Neural cell (in vitro differentiated cells): ENCODE measurements at regions not wholly inside any gene's neighbourhood (a gene's known extent, or its start where the extent isn't known, plus 50 kb on each side); places are given as distances from the start of the nearest gene placed in this dataset.

Experiments used
- H2AFZ ChIP-seq: fragments of 200-600, 300-800 bp; sonication (generic), shearing (Covaris generic); 2 replicates; pipeline ENCODE4 v1.6.0; 2014; ENCODE audit warnings: low read depth, mild to moderate bottlenecking, antibody characterized with exemption, low read length, moderate library complexity
- H3F3A ChIP-seq: fragments of 200-600 bp; shearing (Covaris generic); 2 replicates; pipeline ENCODE4 v1.6.1; 2016; ENCODE audit warnings: mild to moderate bottlenecking, moderate library complexity, mixed read lengths, antibody characterized with exemption, low read length; ENCODE audit not compliant: insufficient read depth, poor library complexity, severe bottlenecking
- H3K27ac ChIP-seq: fragments of 200-600, 300-800 bp; sonication (generic), shearing (Covaris generic); 2 replicates; pipeline ENCODE4 v1.5.1; 2014; ENCODE audit warnings: mild to moderate bottlenecking, low read length, moderate library complexity
- H3K27me3 ChIP-seq: fragments of 300-800, 200-600 bp; sonication (generic), shearing (Covaris generic); 2 replicates; pipeline ENCODE4 v1.6.0; 2014; ENCODE audit warnings: mild to moderate bottlenecking, low read depth, low read length, moderate library complexity; ENCODE audit not compliant: insufficient read depth
- H3K36me3 ChIP-seq: fragments of 300-800, 200-600 bp; sonication (generic), shearing (Covaris generic); 2 replicates; pipeline ENCODE4 v1.5.1; 2014; ENCODE audit warnings: mild to moderate bottlenecking, antibody characterized with exemption, low read length, moderate library complexity; ENCODE audit not compliant: insufficient read depth
- H3K4me2 ChIP-seq: fragments of 300-800, 200-600 bp; sonication (generic), shearing (Covaris generic); 2 replicates; pipeline ENCODE4 v1.6.0; 2014; ENCODE audit warnings: mild to moderate bottlenecking, low read length
- H3K4me3 ChIP-seq: fragments of 300-800, 200-600 bp; sonication (generic), shearing (Covaris generic); 2 replicates; pipeline ENCODE4 v1.5.1; 2014; ENCODE audit warnings: mild to moderate bottlenecking, low read length, moderate library complexity
- H3K79me2 ChIP-seq: fragments of 200-600 bp; shearing (Covaris generic); replicated peaks from 2 replicates; pipeline ENCODE4 v1.6.0; 2014; ENCODE audit warnings: mild to moderate bottlenecking, low read length, moderate library complexity; ENCODE audit not compliant: insufficient read depth
- H3K9ac ChIP-seq: fragments of 300-800, 200-600 bp; sonication (generic), shearing (Covaris generic); 2 replicates; pipeline ENCODE4 v1.6.1; 2016; ENCODE audit warnings: mild to moderate bottlenecking, low read length, mixed read lengths
- H3K9me2 ChIP-seq: fragments of 200-600 bp; shearing (Covaris generic); 2 replicates; pipeline ENCODE4 v1.6.1; 2016; ENCODE audit warnings: mild to moderate bottlenecking, low read length, mixed read lengths; ENCODE audit not compliant: insufficient read depth
- H3K9me3 ChIP-seq: fragments of 200-600, 300-800 bp; sonication (generic), shearing (Covaris generic); 2 replicates; pipeline ENCODE4 v1.6.1; 2016; ENCODE audit warnings: mild to moderate bottlenecking, mixed run types, low read length, moderate library complexity, mixed read lengths
- H4K20me1 ChIP-seq: fragments of 200-600 bp; shearing (Covaris generic); 2 replicates; pipeline ENCODE4 v1.6.1; 2016; ENCODE audit warnings: mild to moderate bottlenecking, mixed run types; ENCODE audit not compliant: insufficient read depth
- EP300 ChIP-seq: fragments of 450-650 bp; conservative IDR thresholded peaks from 2 replicates; pipeline ENCODE4 v1.6.1; 2014; ENCODE audit warnings: antibody characterized with exemption, mild to moderate bottlenecking, moderate library complexity; ENCODE audit not compliant: poor library complexity, severe bottlenecking
- EZH2 ChIP-seq: fragments of 200-600, 300-800 bp; shearing (Covaris generic), sonication (generic); IDR thresholded peaks from 2 replicates; pipeline ENCODE4 v1.6.1; 2014; ENCODE audit warnings: antibody characterized with exemption, low read length, borderline replicate concordance, mild to moderate bottlenecking; ENCODE audit not compliant: insufficient read depth, poor library complexity, severe bottlenecking
- MXI1 ChIP-seq: fragments of 450-650 bp; conservative IDR thresholded peaks from 2 replicates; pipeline ENCODE4 v1.6.1; 2014; ENCODE audit warnings: antibody characterized with exemption, mild to moderate bottlenecking; ENCODE audit not compliant: poor library complexity, severe bottlenecking
- POLR2AphosphoS5 ChIP-seq: IDR thresholded peaks from 2 replicates; pipeline ENCODE4 v1.6.1; 2012
- RAD21 ChIP-seq: fragments of 450-650 bp; conservative IDR thresholded peaks from 2 replicates; pipeline ENCODE4 v1.6.1; 2014; ENCODE audit warnings: antibody characterized with exemption, mild to moderate bottlenecking, moderate library complexity
- SMC3 ChIP-seq: fragments of 450-650 bp; conservative IDR thresholded peaks from 2 replicates; pipeline ENCODE4 v1.6.1; 2014; ENCODE audit warnings: antibody characterized with exemption, mild to moderate bottlenecking, moderate library complexity; ENCODE audit not compliant: poor library complexity
- TAF1 ChIP-seq: IDR thresholded peaks from 2 replicates; pipeline ENCODE4 v1.6.1; 2012; ENCODE audit warnings: low read depth
- TF ChIP-seq, protein P1 (sequence below): IDR thresholded peaks from 2 replicates; pipeline ENCODE4 v1.6.1; 2012; ENCODE audit warnings: borderline replicate concordance
- TF ChIP-seq, protein P2 (sequence below): fragments of 450-650 bp; IDR thresholded peaks from 2 replicates; pipeline ENCODE4 v1.5.1; 2014; ENCODE audit warnings: antibody characterized with exemption, mild to moderate bottlenecking, moderate library complexity; ENCODE audit not compliant: poor library complexity, severe bottlenecking

DNA sequence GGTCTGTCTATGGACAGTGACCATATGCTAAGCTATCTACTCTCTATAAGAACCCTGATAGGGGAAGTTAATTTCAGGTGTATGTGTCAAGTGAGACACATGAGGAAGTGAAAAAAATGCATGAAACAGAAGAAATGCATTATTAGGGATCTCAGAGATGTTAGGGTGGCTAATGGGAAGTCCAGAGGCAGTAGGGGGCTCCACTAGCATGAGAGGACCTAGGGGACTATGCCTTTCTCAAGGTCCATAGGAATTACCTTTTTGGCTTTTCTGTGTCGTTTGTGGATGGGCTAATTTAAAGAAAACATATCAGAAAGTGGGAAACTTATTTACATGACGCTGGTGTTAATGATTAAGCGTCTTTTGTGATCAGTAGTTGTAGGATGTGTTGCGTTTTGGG is 1653.2 kb downstream of the DPP10 start:
- Histone ChIP-seq H3K9me2 (no peaks in the 10 kb centered on the region), H2AFZ (no peak overlapping the region), H3K79me2 (no peaks in the 10 kb centered on the region), H3F3A (no peaks in the 10 kb centered on the region), H3K36me3 (no peaks in the 10 kb centered on the region), H4K20me1 (no peaks in the 10 kb centered on the region), H3K27me3 (no peaks in the 10 kb centered on the region), H3K27ac (no peak overlapping the region), H3K9ac (no peak overlapping the region), H3K4me2 (no peak overlapping the region), H3K9me3 (no peaks in the 10 kb centered on the region), H3K4me3 (no peak overlapping the region)
- TF ChIP-seq MXI1, result no peak
- TF ChIP-seq SMC3, result no peak
- TF ChIP-seq POLR2AphosphoS5, result no peak
- no peak for TF ChIP-seq TAF1
- no peak for TF ChIP-seq EP300
- TF ChIP-seq, protein P1, sequence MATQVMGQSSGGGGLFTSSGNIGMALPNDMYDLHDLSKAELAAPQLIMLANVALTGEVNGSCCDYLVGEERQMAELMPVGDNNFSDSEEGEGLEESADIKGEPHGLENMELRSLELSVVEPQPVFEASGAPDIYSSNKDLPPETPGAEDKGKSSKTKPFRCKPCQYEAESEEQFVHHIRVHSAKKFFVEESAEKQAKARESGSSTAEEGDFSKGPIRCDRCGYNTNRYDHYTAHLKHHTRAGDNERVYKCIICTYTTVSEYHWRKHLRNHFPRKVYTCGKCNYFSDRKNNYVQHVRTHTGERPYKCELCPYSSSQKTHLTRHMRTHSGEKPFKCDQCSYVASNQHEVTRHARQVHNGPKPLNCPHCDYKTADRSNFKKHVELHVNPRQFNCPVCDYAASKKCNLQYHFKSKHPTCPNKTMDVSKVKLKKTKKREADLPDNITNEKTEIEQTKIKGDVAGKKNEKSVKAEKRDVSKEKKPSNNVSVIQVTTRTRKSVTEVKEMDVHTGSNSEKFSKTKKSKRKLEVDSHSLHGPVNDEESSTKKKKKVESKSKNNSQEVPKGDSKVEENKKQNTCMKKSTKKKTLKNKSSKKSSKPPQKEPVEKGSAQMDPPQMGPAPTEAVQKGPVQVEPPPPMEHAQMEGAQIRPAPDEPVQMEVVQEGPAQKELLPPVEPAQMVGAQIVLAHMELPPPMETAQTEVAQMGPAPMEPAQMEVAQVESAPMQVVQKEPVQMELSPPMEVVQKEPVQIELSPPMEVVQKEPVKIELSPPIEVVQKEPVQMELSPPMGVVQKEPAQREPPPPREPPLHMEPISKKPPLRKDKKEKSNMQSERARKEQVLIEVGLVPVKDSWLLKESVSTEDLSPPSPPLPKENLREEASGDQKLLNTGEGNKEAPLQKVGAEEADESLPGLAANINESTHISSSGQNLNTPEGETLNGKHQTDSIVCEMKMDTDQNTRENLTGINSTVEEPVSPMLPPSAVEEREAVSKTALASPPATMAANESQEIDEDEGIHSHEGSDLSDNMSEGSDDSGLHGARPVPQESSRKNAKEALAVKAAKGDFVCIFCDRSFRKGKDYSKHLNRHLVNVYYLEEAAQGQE, result no peak
- TF ChIP-seq, protein P2, sequence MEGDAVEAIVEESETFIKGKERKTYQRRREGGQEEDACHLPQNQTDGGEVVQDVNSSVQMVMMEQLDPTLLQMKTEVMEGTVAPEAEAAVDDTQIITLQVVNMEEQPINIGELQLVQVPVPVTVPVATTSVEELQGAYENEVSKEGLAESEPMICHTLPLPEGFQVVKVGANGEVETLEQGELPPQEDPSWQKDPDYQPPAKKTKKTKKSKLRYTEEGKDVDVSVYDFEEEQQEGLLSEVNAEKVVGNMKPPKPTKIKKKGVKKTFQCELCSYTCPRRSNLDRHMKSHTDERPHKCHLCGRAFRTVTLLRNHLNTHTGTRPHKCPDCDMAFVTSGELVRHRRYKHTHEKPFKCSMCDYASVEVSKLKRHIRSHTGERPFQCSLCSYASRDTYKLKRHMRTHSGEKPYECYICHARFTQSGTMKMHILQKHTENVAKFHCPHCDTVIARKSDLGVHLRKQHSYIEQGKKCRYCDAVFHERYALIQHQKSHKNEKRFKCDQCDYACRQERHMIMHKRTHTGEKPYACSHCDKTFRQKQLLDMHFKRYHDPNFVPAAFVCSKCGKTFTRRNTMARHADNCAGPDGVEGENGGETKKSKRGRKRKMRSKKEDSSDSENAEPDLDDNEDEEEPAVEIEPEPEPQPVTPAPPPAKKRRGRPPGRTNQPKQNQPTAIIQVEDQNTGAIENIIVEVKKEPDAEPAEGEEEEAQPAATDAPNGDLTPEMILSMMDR, result no peak
- TF ChIP-seq EZH2, result no peak
- no peak for TF ChIP-seq RAD21

DNA sequence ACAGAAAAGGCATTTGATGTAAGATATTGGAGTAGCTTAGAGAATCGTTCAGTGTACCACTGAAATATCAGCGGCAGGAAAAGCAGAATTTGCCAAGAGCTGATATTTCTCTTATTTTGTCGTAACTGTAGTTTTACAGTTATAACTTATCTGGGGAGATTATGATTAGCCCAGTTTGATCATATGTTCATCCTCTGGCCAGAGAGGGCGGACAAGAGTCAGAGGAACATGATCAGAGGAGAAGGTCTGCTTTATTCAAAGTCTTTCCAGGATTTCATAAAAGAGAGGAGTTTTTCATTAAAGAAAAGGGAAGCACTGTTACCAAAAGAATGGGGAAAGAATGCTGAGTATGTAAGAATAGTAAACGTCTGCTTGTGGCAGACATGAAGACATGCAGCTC is 1655.6 kb downstream of the DPP10 start:
- no peaks in the 10 kb centered on the region for H3K9me2 ChIP-seq
- no peak overlapping the region for H3K4me2 ChIP-seq
- no peak overlapping the region for H3K4me3 ChIP-seq
- H4K20me1 ChIP-seq, result no peaks in the 10 kb centered on the region
- no peaks in the 10 kb centered on the region for H3K9me3 ChIP-seq
- H3K36me3 ChIP-seq, result no peaks in the 10 kb centered on the region
- no peaks in the 10 kb centered on the region for H3K27me3 ChIP-seq
- no peak overlapping the region for H3K9ac ChIP-seq
- no peaks in the 10 kb centered on the region for H3F3A ChIP-seq
- no peak overlapping the region for H2AFZ ChIP-seq
- H3K79me2 ChIP-seq, result no peaks in the 10 kb centered on the region
- no peak overlapping the region for H3K27ac ChIP-seq
- TF ChIP-seq POLR2AphosphoS5 (no peak), EZH2 (no peak), RAD21 (no peak), EP300 (no peak), MXI1 (no peak)
- TF ChIP-seq, protein P2, result no peak
- TF ChIP-seq, protein P1, result no peak
